ENCODE measurements at regions not wholly inside any gene's neighbourhood (a gene's known extent, or its start where the extent isn't known, plus 50 kb on each side); places are given as distances from the start of the nearest gene placed in this dataset.

DNA sequence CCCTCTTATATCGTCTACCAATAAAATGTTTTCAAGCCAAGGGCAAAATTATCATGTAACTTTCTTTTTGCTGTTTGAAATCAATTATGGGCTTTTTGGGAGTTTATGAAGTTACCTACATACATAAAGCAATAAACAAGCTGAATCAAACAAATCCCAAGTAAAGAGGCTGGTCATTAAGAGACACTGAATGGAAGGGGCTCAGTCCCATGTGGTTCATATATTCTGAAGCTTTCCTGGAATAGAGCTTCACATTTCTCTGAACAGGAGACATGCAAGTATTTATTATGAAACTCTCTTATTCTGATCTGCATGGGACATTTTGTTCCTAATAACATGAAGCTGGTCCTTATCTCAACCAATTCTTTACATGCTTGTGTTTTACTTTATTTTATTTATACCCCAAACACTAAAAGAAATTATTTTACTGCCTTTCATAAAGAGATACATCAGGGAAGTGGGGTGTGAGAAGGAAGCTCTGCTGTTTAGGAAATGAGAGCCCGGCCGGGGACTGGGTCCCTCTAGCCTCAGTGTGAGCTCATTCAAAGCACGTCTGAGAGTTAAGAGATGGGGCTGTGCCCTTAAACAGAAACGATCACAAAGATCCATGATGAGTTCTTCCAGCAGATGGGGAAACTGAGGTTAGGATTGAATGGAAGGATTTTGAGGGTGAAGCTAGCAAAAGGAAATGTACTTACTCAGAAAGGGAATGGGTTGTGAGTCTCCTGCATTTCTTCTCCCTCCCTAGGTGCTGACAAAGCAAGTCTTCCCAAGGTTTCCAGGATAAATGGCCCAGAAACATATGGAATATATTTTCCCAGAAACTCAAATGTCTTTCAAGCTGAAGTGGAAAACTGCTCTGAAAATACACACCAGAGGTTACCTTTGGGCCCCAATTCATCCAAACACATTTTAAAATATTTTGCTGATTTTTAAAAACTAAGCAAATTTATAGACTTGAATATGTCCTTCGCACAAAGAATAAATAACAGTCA, 93.1 kb upstream of the LNX1 start:
- Mint-ChIP-seq H3K4me1 (ENCODE audit: low read depth, unreplicated experiment) (peaks cover 41% of the 10 kb centered on the region), H3K4me3 (ENCODE audit: unreplicated experiment) (no peak overlapping the region), H3K36me3 (ENCODE audit: low read depth, unreplicated experiment) (no peaks in the 10 kb centered on the region), H3K9me3 (ENCODE audit: unreplicated experiment) (peaks cover 2% of the 10 kb centered on the region), H3K27ac (ENCODE audit: unreplicated experiment) (no peak overlapping the region), H3K27me3 (ENCODE audit: low read depth, unreplicated experiment) (no peaks in the 10 kb centered on the region)
- H3K27me3 ChIP-seq (ENCODE audit: insufficient read depth, low read length) = no peaks in the 10 kb centered on the region
- no peak for TF ChIP-seq CTCF (IDR thresholded peaks at IDR 0.05; ENCODE audit: insufficient read depth, low read depth, low read length)
- no peak for TF ChIP-seq EZH2 (IDR thresholded peaks at IDR 0.05; ENCODE audit: insufficient read depth, low read length)
- H3K9me3 ChIP-seq (ENCODE audit: insufficient read depth, low read depth, low read length) = no peaks in the 10 kb centered on the region
- FAIRE-seq (peak; percentile 5), DNase-seq (ENCODE audit: low read depth) (no peak)
- H3K4me2 ChIP-seq (ENCODE audit: low read length) = no peak overlapping the region
- no peaks in the 10 kb centered on the region for H3K79me2 ChIP-seq (ENCODE audit: insufficient read depth, low read length)
- H3K4me1 ChIP-seq (ENCODE audit: insufficient read depth, low read length) = peaks cover 34% of the 10 kb centered on the region
- no peak overlapping the region for H3K4me3 ChIP-seq (ENCODE audit: insufficient read depth, low read depth, low read length)
- H3K27ac ChIP-seq (ENCODE audit: low read depth, low read length) = no peak overlapping the region
- no peaks in the 10 kb centered on the region for H4K20me1 ChIP-seq (ENCODE audit: insufficient read depth, low read length)
- no peak overlapping the region for H2AFZ ChIP-seq (ENCODE audit: low read depth, low read length)
- no peaks in the 10 kb centered on the region for H3K36me3 ChIP-seq (ENCODE audit: insufficient read depth, low read length)
- H3K9ac ChIP-seq (ENCODE audit: low read length) = no peak overlapping the region

- H3K27ac Mint-ChIP-seq (ENCODE audit: unreplicated experiment) = no peak overlapping the region
- Histone ChIP-seq H3K9ac (ENCODE audit: low read length) (no peak overlapping the region), H3K79me2 (ENCODE audit: insufficient read depth, low read length) (no peaks in the 10 kb centered on the region), H3K27me3 (ENCODE audit: insufficient read depth, low read length) (no peaks in the 10 kb centered on the region), H3K4me2 (ENCODE audit: low read length) (peak overlapping the region; percentile 40), H3K9me3 (ENCODE audit: insufficient read depth, low read depth, low read length) (no peaks in the 10 kb centered on the region), H2AFZ (ENCODE audit: low read depth, low read length) (no peak overlapping the region), H3K36me3 (ENCODE audit: insufficient read depth, low read length) (no peaks in the 10 kb centered on the region), H3K27ac (ENCODE audit: low read depth, low read length) (no peak overlapping the region), H4K20me1 (ENCODE audit: insufficient read depth, low read length) (no peaks in the 10 kb centered on the region), H3K4me3 (ENCODE audit: insufficient read depth, low read depth, low read length) (no peak overlapping the region), H3K4me1 (ENCODE audit: insufficient read depth, low read length) (peaks cover 22% of the 10 kb centered on the region)
- H3K4me1 Mint-ChIP-seq (ENCODE audit: low read depth, unreplicated experiment) = peaks cover 28% of the 10 kb centered on the region
- FAIRE-seq = no peak
- no peaks in the 10 kb centered on the region for H3K36me3 Mint-ChIP-seq (ENCODE audit: low read depth, unreplicated experiment)
- TF ChIP-seq CTCF (IDR thresholded peaks at IDR 0.05; ENCODE audit: insufficient read depth, low read depth, low read length) = no peak
- peaks cover 2% of the 10 kb centered on the region for H3K9me3 Mint-ChIP-seq (ENCODE audit: unreplicated experiment)
- H3K4me3 Mint-ChIP-seq (ENCODE audit: unreplicated experiment) = no peak overlapping the region
- DNase-seq (ENCODE audit: low read depth) = no peak
- H3K27me3 Mint-ChIP-seq (ENCODE audit: low read depth, unreplicated experiment) = no peaks in the 10 kb centered on the region
Measured at GRCh38 chr4:53682908-53683307, 91.6 kb upstream of the LNX1 start.

- no peaks in the 10 kb centered on the region for H3K79me2 ChIP-seq (ENCODE audit: insufficient read depth, low read length)
- peak overlapping the region; percentile 13 for H3K27ac ChIP-seq (ENCODE audit: low read depth, low read length)
- no peak overlapping the region for H3K27ac Mint-ChIP-seq (ENCODE audit: unreplicated experiment)
- H3K36me3 ChIP-seq (ENCODE audit: insufficient read depth, low read length) = no peaks in the 10 kb centered on the region
- DNase-seq (ENCODE audit: low read depth) (peak; percentile 83), FAIRE-seq (peak; percentile 95)
- H2AFZ ChIP-seq (ENCODE audit: low read depth, low read length) = peak overlapping the region; percentile 54
- H3K27me3 ChIP-seq (ENCODE audit: insufficient read depth, low read length) = no peaks in the 10 kb centered on the region
- H3K9me3 Mint-ChIP-seq (ENCODE audit: unreplicated experiment) = peaks cover 2% of the 10 kb centered on the region
- H3K4me1 Mint-ChIP-seq (ENCODE audit: low read depth, unreplicated experiment) = peaks cover 21% of the 10 kb centered on the region
- no peaks in the 10 kb centered on the region for H3K36me3 Mint-ChIP-seq (ENCODE audit: low read depth, unreplicated experiment)
- no peaks in the 10 kb centered on the region for H4K20me1 ChIP-seq (ENCODE audit: insufficient read depth, low read length)
- H3K4me2 ChIP-seq (ENCODE audit: low read length) = peak overlapping the region; percentile 40
- peaks cover 15% of the 10 kb centered on the region for H3K4me1 ChIP-seq (ENCODE audit: insufficient read depth, low read length)
- H3K4me3 ChIP-seq (ENCODE audit: insufficient read depth, low read depth, low read length) = no peak overlapping the region
- H3K9ac ChIP-seq (ENCODE audit: low read length) = no peak overlapping the region
- no peaks in the 10 kb centered on the region for H3K27me3 Mint-ChIP-seq (ENCODE audit: low read depth, unreplicated experiment)
- no peaks in the 10 kb centered on the region for H3K9me3 ChIP-seq (ENCODE audit: insufficient read depth, low read depth, low read length)
- TF ChIP-seq CTCF (IDR thresholded peaks at IDR 0.05; ENCODE audit: insufficient read depth, low read depth, low read length) (no peak), EZH2 (IDR thresholded peaks at IDR 0.05; ENCODE audit: insufficient read depth, low read length) (no peak)
- no peak overlapping the region for H3K4me3 Mint-ChIP-seq (ENCODE audit: unreplicated experiment)
Measured at GRCh38 chr4:53682196-53682595, 90.9 kb upstream of the LNX1 start.
